Lower lobe of right lung (tissue), 2 donors: ENCODE measurements at regions not wholly inside any gene's neighbourhood (a gene's known extent, or its start where the extent isn't known, plus 50 kb on each side); places are given as distances from the start of the nearest gene placed in this dataset.
A peak's percentile ranks its signal among the peaks of the same experiment; 100 is the strongest.

Experiments
- ATAC-seq, 2 donors: fragments of 200-7000 bp; cut with Tn5 transposase; one replicate each; pipeline ENCODE4 v1.9.1; 2020 to 2022; ENCODE audit warnings: mild to moderate bottlenecking in 2 of 2, moderate library complexity in 2 of 2
- DNase-seq: peaks from one replicate; pipeline ENCODE4 v3.0.0-alpha.2; 2020
- H3K27ac ChIP-seq: fragments of 200-600 bp; one replicate; pipeline ENCODE4 v1.8.0; 2022
- H3K27me3 ChIP-seq: fragments of 200-600 bp; one replicate; pipeline ENCODE4 v1.8.0; 2022; ENCODE audit warnings: low read depth
- H3K36me3 ChIP-seq: fragments of 200-600 bp; one replicate; pipeline ENCODE4 v1.8.0; 2022; ENCODE audit warnings: mild to moderate bottlenecking
- H3K4me1 ChIP-seq: fragments of 200-600 bp; one replicate; pipeline ENCODE4 v1.8.0; 2022
- H3K4me3 ChIP-seq: fragments of 200-600 bp; one replicate; pipeline ENCODE4 v1.8.0; 2022; ENCODE audit warnings: mild to moderate bottlenecking
- H3K9me3 ChIP-seq: fragments of 200-600 bp; one replicate; pipeline ENCODE4 v1.8.0; 2022
- CTCF ChIP-seq: fragments of 200-600 bp; IDR thresholded peaks from one replicate; pipeline ENCODE4 v1.8.0; 2022; ENCODE audit warnings: antibody characterized with exemption, mild to moderate bottlenecking
- intact Hi-C: fragments of 100-400 bp; cut with DNase I; formaldehyde crosslinking; loops from one replicate; pipeline ENCODE4 v1.11.0; 2022
- donor health status: DM: no; HTN: yes; CAD: no; lungs with severe emphysema.

DNA sequence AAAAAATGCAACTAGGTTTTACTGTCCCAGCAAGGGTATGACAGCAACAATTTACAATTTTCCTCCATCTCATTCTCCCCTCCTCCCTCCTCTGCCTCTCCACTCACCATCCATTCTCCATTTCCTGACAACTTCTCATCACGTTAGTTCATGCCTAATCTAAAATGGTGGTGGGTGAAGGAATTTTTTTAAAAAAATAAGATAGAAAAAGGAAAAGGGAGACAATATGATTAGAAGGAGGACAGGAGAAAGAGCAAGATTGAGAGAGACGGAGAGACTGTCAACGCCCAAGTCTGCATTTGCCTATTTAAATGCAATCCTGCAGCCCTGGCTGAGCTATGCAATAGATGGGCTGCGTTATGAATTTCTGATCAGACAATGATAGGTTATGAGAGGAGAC is 380.7 kb upstream of the PSMD7 start:
- intact Hi-C loops: no loop called here

DNA sequence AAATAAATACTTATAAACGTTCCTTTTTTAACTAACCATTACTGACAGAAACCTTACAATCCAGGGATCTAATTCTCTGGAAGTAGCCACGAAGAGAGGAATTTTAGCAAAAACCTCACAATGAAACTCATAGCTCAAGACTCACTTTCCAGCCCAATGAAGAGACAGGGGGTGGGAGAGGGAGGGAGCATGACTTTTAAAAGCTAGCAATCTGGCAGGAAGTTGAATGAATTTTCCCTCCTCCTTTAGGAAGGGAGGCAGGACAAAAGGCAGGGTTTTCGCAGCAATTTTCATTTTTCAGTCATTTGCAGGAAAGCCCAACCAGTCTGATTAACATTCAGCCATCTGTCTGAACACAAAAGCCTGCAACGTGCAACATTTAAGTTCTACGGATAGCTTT is 381.5 kb upstream of the PSMD7 start:
- no peaks in the 10 kb centered on the region for H3K4me1 ChIP-seq
- H3K27me3 ChIP-seq: no peaks in the 10 kb centered on the region
- no peak overlapping the region for H3K4me3 ChIP-seq
- intact Hi-C loops: no loop called here
- no peak for TF ChIP-seq CTCF
- ATAC-seq: no peak
- no peaks in the 10 kb centered on the region for H3K9me3 ChIP-seq
- no peak overlapping the region for H3K27ac ChIP-seq
- no peak for DNase-seq
- no peaks in the 10 kb centered on the region for H3K36me3 ChIP-seq

More for the DNA sequence above, 380.7 kb upstream of the PSMD7 start:
- Histone ChIP-seq H3K4me3 (no peak overlapping the region), H3K27me3 (no peaks in the 10 kb centered on the region), H3K27ac (no peak overlapping the region), H3K9me3 (no peaks in the 10 kb centered on the region), H3K4me1 (no peaks in the 10 kb centered on the region), H3K36me3 (no peaks in the 10 kb centered on the region)
- DNase-seq: no peak
- no peak for ATAC-seq
- no peak for TF ChIP-seq CTCF

DNA sequence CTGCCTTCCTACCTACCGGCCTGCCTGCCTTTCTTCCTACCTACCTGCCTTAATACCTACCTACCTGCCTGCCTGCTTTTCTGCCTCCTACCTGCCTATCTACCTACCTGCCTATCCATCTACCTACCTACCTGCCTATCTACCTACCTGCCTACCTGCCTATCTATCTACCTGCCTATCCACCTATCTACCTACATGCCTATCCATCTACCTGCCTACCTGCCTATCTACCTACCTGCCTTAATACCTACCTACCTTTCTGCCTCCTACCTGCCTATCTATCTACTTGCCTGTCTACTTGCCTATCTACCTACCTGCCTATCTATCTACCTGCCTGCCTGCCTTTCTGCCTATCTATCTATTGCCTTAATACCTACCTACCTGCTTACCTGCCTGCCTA is 383.8 kb upstream of the PSMD7 start:
- Histone ChIP-seq H3K27ac (no peak overlapping the region), H3K9me3 (no peaks in the 10 kb centered on the region), H3K4me1 (no peaks in the 10 kb centered on the region), H3K36me3 (no peaks in the 10 kb centered on the region), H3K27me3 (no peaks in the 10 kb centered on the region), H3K4me3 (no peak overlapping the region)
- ATAC-seq (no peak), DNase-seq (no peak)
- no peak for TF ChIP-seq CTCF
- intact Hi-C loops: no loop called here

DNA sequence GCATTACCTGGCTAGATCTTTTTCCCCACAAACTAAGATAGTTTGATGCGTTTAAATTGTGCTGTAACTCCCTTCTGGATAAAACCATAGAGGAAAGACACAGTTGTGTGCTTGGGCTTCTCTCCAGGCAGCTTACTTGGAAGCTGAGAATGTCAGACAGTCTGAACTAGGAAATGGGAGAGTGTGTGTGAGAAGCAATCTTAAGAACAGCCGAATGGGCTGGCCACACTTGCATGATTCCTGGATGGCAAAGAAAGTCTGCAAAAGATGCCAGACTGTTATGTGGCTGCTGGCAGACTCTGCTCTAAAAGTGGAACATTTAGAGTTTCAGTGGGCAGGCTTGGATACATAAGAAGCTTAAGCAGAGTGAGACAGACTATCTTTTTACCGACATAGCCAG is 384.3 kb upstream of the PSMD7 start:
- intact Hi-C loops: no loop called here
- Histone ChIP-seq H3K9me3 (no peaks in the 10 kb centered on the region), H3K27me3 (no peaks in the 10 kb centered on the region), H3K4me3 (no peak overlapping the region), H3K27ac (no peak overlapping the region), H3K4me1 (no peaks in the 10 kb centered on the region), H3K36me3 (no peaks in the 10 kb centered on the region)
- TF ChIP-seq CTCF: no peak
- ATAC-seq: no peak
- no peak for DNase-seq

GRCh38 chr16:73909529-73910035 is 387.0 kb upstream of the PSMD7 start:
- intact Hi-C loops: no loop called here
- no peaks in the 10 kb centered on the region for H3K36me3 ChIP-seq
- H3K4me1 ChIP-seq: no peaks in the 10 kb centered on the region
- H3K27ac ChIP-seq: no peak overlapping the region
- H3K4me3 ChIP-seq: no peak overlapping the region
- no peak for TF ChIP-seq CTCF
- DNase-seq: no peak
- H3K27me3 ChIP-seq: no peaks in the 10 kb centered on the region
- peak in 1 of 2 donors; percentile 83 for ATAC-seq
- H3K9me3 ChIP-seq: no peaks in the 10 kb centered on the region

DNA sequence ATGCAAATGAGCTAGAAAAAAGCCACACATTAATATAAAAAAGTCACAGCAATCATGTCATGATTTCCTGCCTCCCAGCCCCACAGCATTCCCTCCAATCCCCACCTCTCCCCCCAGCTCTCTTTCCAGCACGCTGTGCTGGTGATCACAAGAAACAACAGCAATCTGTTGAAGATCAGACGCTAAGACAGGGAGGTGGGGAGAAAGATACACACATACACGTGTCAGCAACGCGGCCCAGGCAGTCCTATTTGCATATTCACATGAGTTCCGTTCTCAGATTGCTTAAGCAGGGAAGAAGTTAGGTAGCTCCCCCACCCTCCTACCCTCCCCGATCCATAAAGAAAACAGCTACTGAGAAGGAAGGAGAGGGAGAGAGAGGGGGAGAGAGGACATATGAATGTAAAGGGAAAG is 405.5 kb upstream of the PSMD7 start:
- no peak for TF ChIP-seq CTCF
- H3K36me3 ChIP-seq: no peaks in the 10 kb centered on the region
- peaks cover 42% of the 10 kb centered on the region for H3K27me3 ChIP-seq
- no peak overlapping the region for H3K4me3 ChIP-seq
- ATAC-seq (no peak), DNase-seq (no peak)
- intact Hi-C loops: no loop called here
- no peaks in the 10 kb centered on the region for H3K4me1 ChIP-seq
- no peaks in the 10 kb centered on the region for H3K9me3 ChIP-seq
- no peak overlapping the region for H3K27ac ChIP-seq
